H1 (cell line): ENCODE measurements at regions not wholly inside any gene's neighbourhood (a gene's known extent, or its start where the extent isn't known, plus 50 kb on each side); places are given as distances from the start of the nearest gene placed in this dataset.

Experiments
- CTCF ChIA-PET: fragments of 300-600 bp; sonication (Branson Sonifier 250); formaldehyde crosslinking; loops from one replicate; lab custom pipeline; 2021; ENCODE audit not compliant: partially characterized antibody; lab: Charles Lee
- POLR2A ChIA-PET: fragments of 300-600 bp; sonication (Branson Sonifier 250); formaldehyde crosslinking; loops from one replicate; lab custom pipeline; 2021; ENCODE audit warnings: inconsistent platforms; ENCODE audit not compliant: partially characterized antibody; lab: Charles Lee
- DNase-seq, 2 experiments: peaks; one replicate each; pipeline versions ENCODE4 v3.0.0 to v3.0.0-alpha.2; 2010 to 2022; ENCODE audit warnings: low spot score in 2 of 2, low read depth in 1 of 2, mixed read lengths in 1 of 2
- FAIRE-seq: peaks from 2 replicates; lab custom pipeline; 2011; peaks lifted over from hg19 to GRCh38; lab: Jason Lieb, UNC
- H2AFZ ChIP-seq: 2 replicates; pipeline ENCODE4 v1.8.1; 2012; ENCODE audit warnings: low read length, inconsistent platforms
- H2AK5ac ChIP-seq: 2 replicates; pipeline ENCODE4 v1.6.1; 2013; ENCODE audit warnings: low read depth, low read length
- H2BK120ac ChIP-seq: replicated peaks from 2 replicates; pipeline ENCODE3; 2013; ENCODE audit warnings: low read depth, low read length, inconsistent platforms
- H2BK12ac ChIP-seq: 2 replicates; pipeline ENCODE4 v1.6.1; 2013; ENCODE audit warnings: low read depth, low read length
- H2BK15ac ChIP-seq: 2 replicates; pipeline ENCODE4 v1.6.1; 2013; ENCODE audit warnings: low read length
- H2BK20ac ChIP-seq: 2 replicates; pipeline ENCODE4 v1.6.1; 2013; ENCODE audit warnings: low read length
- H2BK5ac ChIP-seq: 2 replicates; pipeline ENCODE4 v1.6.1; 2013; ENCODE audit warnings: low read depth, low read length
- H3K14ac ChIP-seq: 2 replicates; pipeline ENCODE4 v1.6.1; 2013; ENCODE audit warnings: inconsistent platforms; ENCODE audit not compliant: insufficient read length
- H3K18ac ChIP-seq: 2 replicates; pipeline ENCODE4 v1.6.1; 2013; ENCODE audit warnings: low read length; ENCODE audit errors: extremely low read depth
- H3K23ac ChIP-seq: 2 replicates; pipeline ENCODE4 v1.6.1; 2013; ENCODE audit warnings: inconsistent platforms; ENCODE audit not compliant: insufficient read length
- H3K23me2 ChIP-seq: 2 replicates; pipeline ENCODE4 v1.6.1; 2013; ENCODE audit warnings: low read depth, low read length
- H3K27ac ChIP-seq: 2 replicates; pipeline ENCODE4 v1.6.1; 2011; ENCODE audit warnings: low read depth, low read length, inconsistent platforms
- H3K27me3 ChIP-seq, 4 experiments: replicated peaks in 1 of 4; 1 replicate in 1 of 4; 2 replicates in 3 of 4; pipeline versions ENCODE4 v1.6.1 to v1.8.1; 2011 to 2013; ENCODE audit warnings: low read length in 3 of 4, mild to moderate bottlenecking in 3 of 4, inconsistent platforms in 2 of 4, mixed read lengths in 2 of 4, moderate library complexity in 1 of 4; ENCODE audit not compliant: control insufficient read depth in 3 of 4, insufficient read depth in 3 of 4; ENCODE audit errors: extremely low read depth in 1 of 4
- H3K36me3 ChIP-seq, 4 experiments: 2 replicates each; pipeline versions ENCODE4 v1.6.1 to v1.8.1; 2011 to 2013; ENCODE audit warnings: mild to moderate bottlenecking in 4 of 4, low read length in 3 of 4, moderate library complexity in 2 of 4, control low read depth in 1 of 4, inconsistent platforms in 1 of 4; ENCODE audit not compliant: insufficient read depth in 4 of 4, control insufficient read depth in 2 of 4
- H3K4ac ChIP-seq: replicated peaks from 2 replicates; pipeline ENCODE3; 2013; ENCODE audit warnings: low read length, low read depth, mixed read lengths, inconsistent platforms; ENCODE audit not compliant: insufficient read length
- H3K4me1 ChIP-seq, 4 experiments: replicated peaks in 1 of 4; 1 replicate in 1 of 4; 2 replicates in 3 of 4; pipeline versions ENCODE4 v1.6.1 to v1.8.1; 2011 to 2013; ENCODE audit warnings: low read length in 3 of 4, inconsistent platforms in 2 of 4, mixed read lengths in 1 of 4; ENCODE audit not compliant: insufficient read depth in 4 of 4, control insufficient read depth in 3 of 4
- H3K4me2 ChIP-seq, 2 experiments: 2 replicates each; pipeline versions ENCODE4 v1.6.1 to v1.8.1; 2011 to 2013; ENCODE audit warnings: low read depth in 2 of 2, low read length in 2 of 2, control low read depth in 1 of 2, inconsistent platforms in 1 of 2, mild to moderate bottlenecking in 1 of 2; ENCODE audit not compliant: insufficient read depth in 1 of 2
- H3K4me3 ChIP-seq, 4 experiments: fragments of 200-600, 300-600 bp in 1 of 4; sonication (generic), shearing (Covaris generic), sonication (Bioruptor Twin) in 1 of 4; 2 replicates each; pipeline versions ENCODE4 v1.5.1 to v1.8.1; 2011 to 2016; ENCODE audit warnings: low read length in 4 of 4, low read depth in 3 of 4, control low read depth in 2 of 4, inconsistent platforms in 2 of 4, mild to moderate bottlenecking in 2 of 4, mixed read lengths in 1 of 4, moderate library complexity in 1 of 4; ENCODE audit not compliant: insufficient read depth in 2 of 4; ENCODE audit errors: extremely low read depth in 1 of 4
- H3K56ac ChIP-seq: replicated peaks from 2 replicates; pipeline ENCODE3; 2013; ENCODE audit warnings: low read depth, mild to moderate bottlenecking, mixed read lengths, low read length, inconsistent platforms; ENCODE audit not compliant: insufficient read length
- H3K79me1 ChIP-seq: 2 replicates; pipeline ENCODE4 v1.6.1; 2013; ENCODE audit warnings: low read depth, low read length, control low read depth
- H3K79me2 ChIP-seq, 2 experiments: 2 replicates each; pipeline versions ENCODE4 v1.6.1 to v1.8.1; 2012 to 2013; ENCODE audit warnings: low read length in 2 of 2, mild to moderate bottlenecking in 2 of 2, inconsistent platforms in 1 of 2; ENCODE audit not compliant: insufficient read depth in 2 of 2, control insufficient read depth in 1 of 2
- H3K9ac ChIP-seq, 4 experiments: replicated peaks in 1 of 4; 1 replicate in 1 of 4; 2 replicates in 3 of 4; pipeline versions ENCODE4 v1.6.1 to v1.8.1; 2011 to 2013; ENCODE audit warnings: low read depth in 3 of 4, low read length in 3 of 4, control low read depth in 2 of 4, mild to moderate bottlenecking in 2 of 4, moderate library complexity in 2 of 4, inconsistent platforms in 1 of 4; ENCODE audit errors: extremely low read depth in 1 of 4
- H3K9me3 ChIP-seq, 2 experiments: 2 replicates each; pipeline versions ENCODE4 v1.6.1 to v1.8.1; 2012 to 2013; ENCODE audit warnings: mild to moderate bottlenecking in 2 of 2, moderate library complexity in 2 of 2, control low read depth in 1 of 2, inconsistent platforms in 1 of 2, low read depth in 1 of 2, low read length in 1 of 2, mixed read lengths in 1 of 2; ENCODE audit not compliant: insufficient read depth in 2 of 2
- H4K20me1 ChIP-seq, 2 experiments: replicated peaks in 1 of 2; 2 replicates each; pipeline versions ENCODE3 to v1.8.1; 2011 to 2013; ENCODE audit warnings: inconsistent platforms in 2 of 2, low read length in 2 of 2, mild to moderate bottlenecking in 1 of 2; ENCODE audit not compliant: insufficient read depth in 2 of 2, control insufficient read depth in 1 of 2
- H4K5ac ChIP-seq: 2 replicates; pipeline ENCODE4 v1.6.1; 2013; ENCODE audit warnings: low read length, low read depth, mixed read lengths, inconsistent platforms; ENCODE audit not compliant: insufficient read length
- H4K8ac ChIP-seq: 2 replicates; pipeline ENCODE4 v1.8.0; 2013; ENCODE audit warnings: mild to moderate bottlenecking, moderate library complexity, low read length, inconsistent platforms; ENCODE audit not compliant: insufficient read depth; ENCODE audit errors: extremely low read depth
- H4K91ac ChIP-seq: replicated peaks from 2 replicates; pipeline ENCODE3; 2013; ENCODE audit warnings: low read length, mixed read lengths, inconsistent platforms; ENCODE audit not compliant: insufficient read length
- SRF ChIP-seq: IDR thresholded peaks from 2 replicates; pipeline ENCODE4 v1.6.1; 2011; ENCODE audit warnings: mild to moderate bottlenecking, low read depth, low read length, moderate library complexity
- WGBS, 2 experiments: shearing (Covaris generic) in 1 of 2; methylation state at CpG; one replicate each; pipeline versions ENCODE4 v1.1.6 to v1.1.7; 2013 to 2015; ENCODE audit warnings: low lambda C conversion rate in 2 of 2, mixed read lengths in 2 of 2, inconsistent platforms in 1 of 2, low coverage in 1 of 2, missing lambda C conversion rate in 1 of 2; ENCODE audit not compliant: insufficient replicate concordance in 2 of 2, insufficient coverage in 1 of 2, insufficient read length in 1 of 2; ENCODE audit errors: extremely low coverage in 1 of 2, missing lambda C conversion rate in 1 of 2; 5-methylcytosine and 5-hydroxymethylcytosine counted together

DNA sequence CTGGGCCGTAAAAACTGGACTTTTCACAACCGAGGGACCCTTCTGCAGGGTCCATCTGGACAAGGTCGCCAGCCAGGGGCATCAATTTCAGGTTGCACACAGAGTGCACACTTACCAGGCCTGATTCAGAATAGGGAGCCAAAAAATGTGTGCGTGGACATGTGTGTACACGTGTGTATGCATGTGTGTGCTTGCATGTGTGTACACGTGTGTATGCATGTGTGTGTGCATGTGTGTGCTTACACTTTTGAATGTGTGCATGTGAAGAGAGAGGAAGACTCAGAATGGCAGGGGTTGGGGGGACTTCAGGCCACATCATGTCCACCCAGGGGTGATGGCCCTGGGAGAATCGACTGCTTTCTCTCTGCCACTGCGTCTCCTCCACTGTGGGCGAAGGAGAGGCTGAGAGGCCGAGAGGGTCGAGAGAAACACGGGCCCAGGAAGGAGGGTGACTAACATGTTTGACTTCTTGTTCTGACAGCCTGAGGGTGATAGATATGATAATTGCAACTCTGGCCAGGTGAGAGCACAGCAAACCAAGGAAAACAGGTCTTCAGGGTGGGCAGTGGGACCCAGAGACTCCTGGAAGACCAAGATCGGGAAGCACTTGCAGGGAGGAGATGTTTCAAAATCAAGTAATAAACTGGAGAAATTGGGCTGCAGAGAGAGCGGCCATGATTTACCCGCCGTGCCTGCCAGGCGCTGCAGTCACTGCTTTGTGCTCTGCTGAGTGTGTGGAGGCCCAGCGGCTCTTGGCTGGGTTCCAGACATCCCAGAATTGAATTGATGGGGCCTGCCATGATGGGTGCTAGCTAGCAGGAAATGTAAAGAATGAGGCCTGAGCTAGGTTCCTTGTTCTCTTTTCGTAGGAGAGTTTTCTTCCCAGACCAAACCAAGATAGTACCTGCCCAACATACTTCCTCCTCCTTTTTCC is 310.8 kb downstream of the QKI start:
- Histone ChIP-seq H3K9ac (no peak overlapping the region), H3K4me1 (peaks cover 0 to 1% (median 0%) of the 10 kb centered on the region in 4 experiments; a peak in 1 of 7 replicates), H3K27me3 (no peaks in the 10 kb centered on the region), H3K4me3 (no peak overlapping the region), H3K18ac (no peak overlapping the region), H3K23me2 (no peaks in the 10 kb centered on the region), H2BK15ac (no peak overlapping the region), H3K23ac (no peak overlapping the region), H3K27ac (no peak overlapping the region), H2BK5ac (no peak overlapping the region), H2BK120ac (no peak overlapping the region), H2BK12ac (no peak overlapping the region), H3K9me3 (no peaks in the 10 kb centered on the region), H2AFZ (no peak overlapping the region), H3K4ac (no peak overlapping the region), H2BK20ac (no peak overlapping the region), H2AK5ac (no peak overlapping the region), H4K8ac (no peak overlapping the region), H4K5ac (no peak overlapping the region), H4K20me1 (no peaks in the 10 kb centered on the region), H3K14ac (no peak overlapping the region), H3K36me3 (no peaks in the 10 kb centered on the region), H3K4me2 (no peak overlapping the region), H4K91ac (no peak overlapping the region), H3K79me1 (no peaks in the 10 kb centered on the region), H3K56ac (no peak overlapping the region), H3K79me2 (no peaks in the 10 kb centered on the region)
- POLR2A ChIA-PET = no interaction called here
- WGBS, 2 experiments = 88% methylated on average over 19 of the region's 19 CpGs; no CpG with 5 or more reads in 1 of the 2 experiments
- CTCF ChIA-PET = interaction anchor here (0.6 to 1.2 kb wide), 2 partner anchors 20 to 77 kb away, joined by 3 read pairs; no protein-coding TSS in a partner anchor
- no peak for DNase-seq
- no peak for TF ChIP-seq SRF
- FAIRE-seq = no peak
